Nephron progenitor cell (in vitro differentiated cells): ENCODE measurements at regions not wholly inside any gene's neighbourhood (a gene's known extent, or its start where the extent isn't known, plus 50 kb on each side); places are given as distances from the start of the nearest gene placed in this dataset.

Experiments used
- DNase-seq: peaks from one replicate; pipeline ENCODE4 v3.0.0; 2021
- H3K27ac Mint-ChIP-seq: 2 replicates; pipeline ENCODE4 v1.8.0; 2021; ENCODE audit warnings: mild to moderate bottlenecking, moderate library complexity, mixed read lengths
- H3K27me3 Mint-ChIP-seq: 2 replicates; pipeline ENCODE4 v1.8.0; 2021; ENCODE audit warnings: mild to moderate bottlenecking, low read depth, mixed read lengths; ENCODE audit not compliant: poor library complexity
- H3K36me3 Mint-ChIP-seq: 2 replicates; pipeline ENCODE4 v1.8.0; 2021; ENCODE audit warnings: low read depth, mixed read lengths
- H3K4me1 Mint-ChIP-seq: 2 replicates; pipeline ENCODE4 v1.8.0; 2021; ENCODE audit warnings: mixed read lengths
- H3K4me3 Mint-ChIP-seq: 2 replicates; pipeline ENCODE4 v1.8.0; 2021; ENCODE audit warnings: mild to moderate bottlenecking, moderate library complexity, mixed read lengths
- H3K9me3 Mint-ChIP-seq: 2 replicates; pipeline ENCODE4 v1.8.0; 2021; ENCODE audit warnings: mild to moderate bottlenecking, moderate library complexity, mixed read lengths
- CTCF ChIP-seq: fragments of 200-600 bp; sonication (generic); IDR thresholded peaks from 2 replicates; pipeline ENCODE4 v1.5.0; 2021; ENCODE audit warnings: antibody characterized with exemption

- DNase-seq = no peak
- Mint-ChIP-seq H3K27ac (no peak overlapping the region), H3K4me1 (peaks cover 17% of the 10 kb centered on the region)
These were observed 1267.9 kb downstream of the BRD1 start for GRCh38 chr22:48559647-48560388.

GRCh38 chr22:48558606-48559402 is 1268.9 kb downstream of the BRD1 start:
- no peak overlapping the region for H3K4me3 Mint-ChIP-seq
- DNase-seq = no peak
- H3K4me1 Mint-ChIP-seq = peaks cover 17% of the 10 kb centered on the region
- no peak for TF ChIP-seq CTCF
- peaks cover 12% of the 10 kb centered on the region for H3K27me3 Mint-ChIP-seq
- no peaks in the 10 kb centered on the region for H3K9me3 Mint-ChIP-seq
- no peak overlapping the region for H3K27ac Mint-ChIP-seq
- no peaks in the 10 kb centered on the region for H3K36me3 Mint-ChIP-seq

More at GRCh38 chr22:48559647-48560388, 1267.9 kb downstream of the BRD1 start:
- no peak overlapping the region for H3K4me3 Mint-ChIP-seq
- H3K27me3 Mint-ChIP-seq = peaks cover 7% of the 10 kb centered on the region
- H3K36me3 Mint-ChIP-seq = no peaks in the 10 kb centered on the region
- no peak for TF ChIP-seq CTCF
- H3K9me3 Mint-ChIP-seq = no peaks in the 10 kb centered on the region

GRCh38 chr22:48558016-48558415 is 1269.7 kb downstream of the BRD1 start:
- no peak overlapping the region for H3K27ac Mint-ChIP-seq
- no peak overlapping the region for H3K4me3 Mint-ChIP-seq
- H3K27me3 Mint-ChIP-seq = peaks cover 12% of the 10 kb centered on the region
- H3K36me3 Mint-ChIP-seq = no peaks in the 10 kb centered on the region
- no peaks in the 10 kb centered on the region for H3K9me3 Mint-ChIP-seq
- DNase-seq = no peak
- TF ChIP-seq CTCF = no peak
- H3K4me1 Mint-ChIP-seq = peaks cover 19% of the 10 kb centered on the region

GRCh38 chr22:48557473-48557872 is 1270.2 kb downstream of the BRD1 start:
- no peaks in the 10 kb centered on the region for H3K9me3 Mint-ChIP-seq
- H3K36me3 Mint-ChIP-seq = no peaks in the 10 kb centered on the region
- peaks cover 24% of the 10 kb centered on the region for H3K4me1 Mint-ChIP-seq
- no peak for TF ChIP-seq CTCF
- no peak for DNase-seq
- H3K4me3 Mint-ChIP-seq = no peak overlapping the region
- no peak overlapping the region for H3K27ac Mint-ChIP-seq
- H3K27me3 Mint-ChIP-seq = peaks cover 12% of the 10 kb centered on the region

- H3K27ac Mint-ChIP-seq = no peak overlapping the region
- no peak overlapping the region for H3K4me3 Mint-ChIP-seq
- no peak for TF ChIP-seq CTCF
- DNase-seq = no peak
- peaks cover 12% of the 10 kb centered on the region for H3K27me3 Mint-ChIP-seq
- H3K9me3 Mint-ChIP-seq = no peaks in the 10 kb centered on the region
- H3K4me1 Mint-ChIP-seq = peaks cover 26% of the 10 kb centered on the region
- no peaks in the 10 kb centered on the region for H3K36me3 Mint-ChIP-seq
These were observed 1270.9 kb downstream of the BRD1 start for GRCh38 chr22:48556751-48557150.
